GM10266 (cell line): ENCODE measurements at regions not wholly inside any gene's neighbourhood (a gene's known extent, or its start where the extent isn't known, plus 50 kb on each side); places are given as distances from the start of the nearest gene placed in this dataset.
"Not testable (repeated sequence)": the region's sequence is repeated elsewhere in the genome, so short reads cannot be mapped to it uniquely, and the experiment has no call there.

ENCODE experiments used
- DNase-seq: peaks from one replicate; pipeline ENCODE4 v3.0.0; 2012; ENCODE audit errors: extremely low spot score
- CTCF ChIP-seq: IDR thresholded peaks from 2 replicates; pipeline ENCODE4 v1.5.1; 2012; ENCODE audit warnings: mild to moderate bottlenecking, low read depth; ENCODE audit not compliant: control insufficient read depth, insufficient read depth; ENCODE audit errors: missing control alignments

GRCh38 chr12:29888777-29889176, 105.0 kb upstream of the TMTC1 start:
- no peak for TF ChIP-seq CTCF
- DNase-seq = no peak

- not testable (repeated sequence) for DNase-seq
Measured at GRCh38 chr12:29884957-29885356, 101.2 kb upstream of the TMTC1 start.

DNA sequence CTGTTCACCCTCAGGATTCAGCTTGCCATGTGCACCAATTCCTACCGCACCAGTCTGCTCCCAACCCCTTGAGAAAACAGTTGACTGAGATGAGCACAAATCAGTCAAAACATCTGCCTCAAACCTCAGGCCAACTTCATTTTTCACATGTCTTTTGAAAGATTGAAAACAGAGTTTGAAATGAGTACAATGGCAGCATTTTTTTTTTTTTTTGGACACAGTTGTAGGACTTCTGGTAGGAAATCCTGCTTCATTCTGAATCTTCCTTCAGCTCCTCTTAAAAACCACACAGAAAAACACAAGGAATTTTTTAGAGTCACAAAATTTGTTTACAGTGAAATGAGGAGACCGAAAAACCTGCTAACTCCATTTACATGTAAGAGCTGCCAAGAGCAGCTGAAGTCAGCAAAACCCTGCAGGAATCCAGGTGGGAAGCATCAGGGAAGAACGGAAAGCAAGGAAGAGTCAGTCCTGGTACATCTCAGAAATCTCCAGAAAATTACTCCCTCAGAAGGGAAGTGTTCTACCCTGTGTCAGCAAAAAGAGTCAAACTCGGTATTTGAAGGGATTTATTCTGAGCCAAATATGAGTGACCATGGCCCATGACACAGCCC, 100.3 kb upstream of the TMTC1 start:
- no peak for DNase-seq
- TF ChIP-seq CTCF = no peak

DNA sequence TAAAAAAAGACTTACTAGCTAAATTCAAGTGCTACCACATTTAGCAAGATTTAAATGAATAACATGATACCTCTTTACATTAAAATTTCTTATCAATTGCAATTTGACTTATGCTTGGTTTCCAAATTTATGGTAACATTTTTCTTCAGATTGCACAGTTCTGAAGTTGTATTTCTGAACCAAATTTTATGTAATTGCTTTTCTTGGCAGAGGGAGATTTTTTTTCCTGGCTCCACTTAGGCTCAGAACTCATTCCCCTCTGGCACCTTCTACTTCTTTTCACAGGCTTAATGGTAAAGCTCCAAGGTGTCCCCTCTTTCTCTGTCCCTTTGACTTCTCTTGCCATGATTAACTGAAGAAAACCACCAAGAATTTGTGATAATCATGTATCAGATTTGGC, 99.8 kb upstream of the TMTC1 start:
- DNase-seq = no peak
- no peak for TF ChIP-seq CTCF

- DNase-seq = no peak
- TF ChIP-seq CTCF = no peak
Measured at GRCh38 chr12:29882846-29883245, 99.1 kb upstream of the TMTC1 start.

DNA sequence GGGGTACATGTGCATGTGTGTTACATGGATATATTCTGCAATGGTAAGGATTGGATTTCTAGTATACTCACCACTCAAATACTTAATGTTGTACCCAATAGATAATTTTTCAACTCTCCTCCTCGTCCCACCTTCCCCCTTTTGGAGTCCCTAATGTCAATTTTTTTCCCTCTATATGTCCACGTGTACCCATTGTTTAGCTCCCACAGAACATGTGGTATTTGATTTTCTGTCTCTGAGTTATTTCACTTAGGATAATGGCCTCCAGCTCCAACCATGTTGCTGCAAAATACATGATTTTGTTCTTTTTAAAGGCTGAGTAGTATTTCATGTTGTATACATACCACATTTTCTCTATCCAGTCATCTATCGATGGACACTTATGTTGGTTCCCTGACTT, 97.2 kb upstream of the TMTC1 start:
- no peak for DNase-seq

DNA sequence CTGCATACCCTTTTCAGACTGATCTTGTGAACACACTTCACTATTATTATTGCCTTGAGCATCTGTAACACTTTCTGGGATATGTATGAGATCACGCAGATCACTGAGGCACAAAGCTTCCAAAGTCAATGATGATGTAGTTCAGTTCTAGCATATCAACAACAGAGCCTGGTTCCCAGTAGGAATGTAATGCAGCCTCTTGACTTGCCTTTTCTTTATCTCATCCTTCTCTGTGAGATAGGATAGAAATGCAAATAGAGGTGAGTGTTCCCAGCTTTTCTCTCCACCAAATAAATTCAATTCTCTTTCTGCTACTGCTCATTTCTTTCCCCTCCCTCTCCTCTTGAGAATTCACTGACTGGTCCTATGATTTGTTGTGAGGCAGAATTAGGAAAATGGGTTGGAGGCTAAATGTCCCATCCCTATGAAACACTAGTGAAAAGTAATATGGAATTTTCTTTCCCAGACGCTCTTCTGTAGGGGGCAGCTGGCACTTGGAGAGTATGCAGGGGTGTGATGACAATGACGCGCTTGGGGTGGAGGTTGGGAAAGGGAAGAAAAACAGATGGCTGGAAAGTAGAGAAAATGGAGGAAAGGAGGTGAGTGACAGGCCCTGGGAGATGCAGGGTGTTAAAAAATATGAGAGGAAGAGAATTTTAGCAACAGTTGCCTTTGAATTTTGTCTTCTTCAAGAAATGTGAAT, 96.0 kb upstream of the TMTC1 start:
- no peak for TF ChIP-seq CTCF
- no peak for DNase-seq

More for the DNA sequence above, 97.2 kb upstream of the TMTC1 start:
- TF ChIP-seq CTCF = no peak
